GM23338 (cell line): ENCODE measurements at regions not wholly inside any gene's neighbourhood (a gene's known extent, or its start where the extent isn't known, plus 50 kb on each side); places are given as distances from the start of the nearest gene placed in this dataset.

Source experiments
- ATAC-seq: fragments of 200-7000 bp; cut with Tn5 transposase; 3 replicates; pipeline ENCODE4 v1.9.1; 2020
- DNase-seq: peaks from one replicate; pipeline ENCODE4 v3.0.0-alpha.2; 2015; ENCODE audit warnings: low spot score
- H2AFZ ChIP-seq: fragments of 200-600 bp; sonication (generic); 2 replicates; pipeline ENCODE4 v1.8.0; 2016; ENCODE audit warnings: antibody characterized with exemption, mild to moderate bottlenecking, moderate library complexity
- H3F3A ChIP-seq: fragments of 200-600 bp; sonication (generic); replicated peaks from 2 replicates; pipeline ENCODE4 v1.8.0; 2017; ENCODE audit warnings: antibody characterized with exemption, mixed run types, low read depth
- H3K27ac ChIP-seq: fragments of 200-600 bp; sonication (generic); 2 replicates; pipeline ENCODE4 v1.6.1; 2016; ENCODE audit warnings: low read depth
- H3K27me3 ChIP-seq: fragments of 200-600 bp; sonication (generic); 2 replicates; pipeline ENCODE4 v1.8.0; 2016; ENCODE audit warnings: mild to moderate bottlenecking, mixed run types, moderate library complexity; ENCODE audit not compliant: insufficient read depth
- H3K36me3 ChIP-seq: fragments of 200-600 bp; sonication (generic); 2 replicates; pipeline ENCODE4 v1.8.0; 2016; ENCODE audit warnings: mild to moderate bottlenecking; ENCODE audit not compliant: insufficient read depth
- H3K4me1 ChIP-seq: fragments of 200-600 bp; sonication (generic); 2 replicates; pipeline ENCODE4 v1.8.0; 2016; ENCODE audit warnings: mild to moderate bottlenecking, moderate library complexity; ENCODE audit not compliant: insufficient read depth
- H3K4me2 ChIP-seq: fragments of 200-600 bp; sonication (generic); 2 replicates; pipeline ENCODE4 v1.7.1; 2017; ENCODE audit warnings: mixed run types
- H3K4me3 ChIP-seq: fragments of 200-600 bp; sonication (generic); 2 replicates; pipeline ENCODE4 v1.6.1; 2016; ENCODE audit warnings: mixed run types
- H3K79me2 ChIP-seq: fragments of 200-600 bp; sonication (generic); replicated peaks from 2 replicates; pipeline ENCODE4 v1.8.0; 2017; ENCODE audit warnings: mild to moderate bottlenecking; ENCODE audit not compliant: insufficient read depth
- H3K9me2 ChIP-seq: fragments of 200-600 bp; sonication (generic); 2 replicates; pipeline ENCODE4 v1.8.0; 2017; ENCODE audit not compliant: insufficient read depth
- H4K20me1 ChIP-seq: fragments of 200-600 bp; sonication (generic); replicated peaks from 2 replicates; pipeline ENCODE4 v1.8.0; 2017; ENCODE audit warnings: mild to moderate bottlenecking; ENCODE audit not compliant: insufficient read depth
- H3K27ac Mint-ChIP-seq: 2 replicates; pipeline ENCODE4 v1.8.0; 2020; ENCODE audit warnings: inconsistent platforms, mild to moderate bottlenecking, moderate library complexity, mixed read lengths
- H3K27me3 Mint-ChIP-seq: 3 replicates; pipeline ENCODE4 v1.8.0; 2022; ENCODE audit warnings: low read depth, mild to moderate bottlenecking, moderate library complexity, mixed read lengths, inconsistent platforms; ENCODE audit not compliant: insufficient read depth, poor library complexity
- H3K36me3 Mint-ChIP-seq: 3 replicates; pipeline ENCODE4 v1.8.0; 2021; ENCODE audit warnings: low read depth, mild to moderate bottlenecking, inconsistent platforms, moderate library complexity, mixed read lengths
- H3K4me1 Mint-ChIP-seq: 3 replicates; pipeline ENCODE4 v1.8.0; 2020; ENCODE audit warnings: mild to moderate bottlenecking, inconsistent platforms, mixed read lengths
- H3K4me3 Mint-ChIP-seq: 3 replicates; pipeline ENCODE4 v1.8.0; 2021; ENCODE audit warnings: moderate library complexity, mild to moderate bottlenecking, inconsistent platforms, mixed read lengths
- H3K9me3 Mint-ChIP-seq: 3 replicates; pipeline ENCODE4 v1.8.0; 2020; ENCODE audit warnings: moderate library complexity, mild to moderate bottlenecking, inconsistent platforms, mixed read lengths
- CTCF ChIP-seq, 2 experiments: fragments of 200-600 bp in 1 of 2; sonication (generic) in 1 of 2; conservative IDR thresholded peaks; 2 replicates each; pipeline versions ENCODE4 v1.5.1 to v1.6.1; 2016 to 2017; ENCODE audit warnings: antibody characterized with exemption in 2 of 2, low read depth in 2 of 2, mild to moderate bottlenecking in 2 of 2, moderate library complexity in 1 of 2
- EZH2 ChIP-seq: fragments of 200-600 bp; sonication (generic); IDR thresholded peaks from one replicate; pipeline ENCODE4 v1.8.0; 2017; ENCODE audit warnings: antibody characterized with exemption, mild to moderate bottlenecking, low read depth; ENCODE audit not compliant: unreplicated experiment
- EZH2phosphoT487 ChIP-seq: fragments of 200-600 bp; sonication (generic); IDR thresholded peaks from one replicate; pipeline ENCODE4 v1.8.1; 2018; ENCODE audit warnings: antibody characterized with exemption; ENCODE audit not compliant: unreplicated experiment
- JUNB ChIP-seq: IDR thresholded peaks from one replicate; pipeline ENCODE4 v1.6.1; 2016; ENCODE audit warnings: antibody characterized with exemption; ENCODE audit not compliant: unreplicated experiment
- NANOG ChIP-seq: IDR thresholded peaks from 2 replicates; pipeline ENCODE4 v1.6.1; 2016; ENCODE audit warnings: antibody characterized with exemption, borderline replicate concordance
- POLR2AphosphoS5 ChIP-seq: IDR thresholded peaks from 2 replicates; pipeline ENCODE4 v1.6.1; 2016; ENCODE audit warnings: antibody characterized with exemption, low read depth
- REST ChIP-seq: IDR thresholded peaks from one replicate; pipeline ENCODE4 v1.6.1; 2018; ENCODE audit warnings: antibody characterized with exemption; ENCODE audit not compliant: unreplicated experiment
- STAT1 ChIP-seq: IDR thresholded peaks from one replicate; pipeline ENCODE4 v1.6.1; 2016; ENCODE audit warnings: antibody characterized with exemption; ENCODE audit not compliant: unreplicated experiment
- ZNF114 ChIP-seq: fragments of 250-450 bp; sonication (Bioruptor Pico); IDR thresholded peaks from 2 replicates; pipeline ENCODE4 v1.5.0; 2020; ENCODE audit warnings: mild to moderate bottlenecking, moderate library complexity
- ZNF331 ChIP-seq: fragments of 250-450 bp; sonication (Bioruptor Pico); IDR thresholded peaks from 2 replicates; pipeline ENCODE4 v1.5.0; 2020; ENCODE audit warnings: low read depth, mild to moderate bottlenecking, moderate library complexity
- ZNF462 ChIP-seq: fragments of 250-450 bp; sonication (Bioruptor Pico); IDR thresholded peaks from 2 replicates; pipeline ENCODE4 v1.5.0; 2020; ENCODE audit warnings: mild to moderate bottlenecking, moderate library complexity

- no peak for TF ChIP-seq ZNF114
- no peak for TF ChIP-seq EZH2
- no peak for TF ChIP-seq NANOG
- no peak for TF ChIP-seq POLR2AphosphoS5
- TF ChIP-seq JUNB: no peak
- TF ChIP-seq CTCF (conservative IDR thresholded peaks at IDR 0.05; ENCODE audit: low read depth in 2 of 2): no peak
- TF ChIP-seq EZH2phosphoT487: no peak
- TF ChIP-seq ZNF331 (CRISPR knock-in tag): no peak
- TF ChIP-seq STAT1: no peak
These were observed 117.5 kb downstream of the MED10 start (continued) for GRCh38 chr5:6260846-6261245.

GRCh38 chr5:6256901-6257300, 121.4 kb downstream of the MED10 start:
- H3K36me3 Mint-ChIP-seq: no peaks in the 10 kb centered on the region

More at GRCh38 chr5:6256901-6257300, 121.4 kb downstream of the MED10 start:
- no peak overlapping the region for H3K4me2 ChIP-seq
- no peaks in the 10 kb centered on the region for H4K20me1 ChIP-seq
- no peak overlapping the region for H2AFZ ChIP-seq
- H3F3A ChIP-seq: no peaks in the 10 kb centered on the region
- peaks cover 6% of the 10 kb centered on the region; the same call in 1 of the 2 replicates for H3K9me2 ChIP-seq
- H3K9me3 Mint-ChIP-seq: peaks cover 8% of the 10 kb centered on the region
- no peaks in the 10 kb centered on the region for H3K79me2 ChIP-seq
- no peaks in the 10 kb centered on the region for H3K4me1 ChIP-seq
- no peaks in the 10 kb centered on the region for H3K27me3 ChIP-seq
- H3K27me3 Mint-ChIP-seq: no peaks in the 10 kb centered on the region
- no peak overlapping the region for H3K4me3 Mint-ChIP-seq
- DNase-seq (no peak), ATAC-seq (no peak)
- TF ChIP-seq STAT1 (no peak), EZH2phosphoT487 (no peak), JUNB (no peak), ZNF331 (CRISPR knock-in tag) (no peak), REST (no peak), EZH2 (no peak), ZNF462 (no peak)
- H3K4me1 Mint-ChIP-seq: no peaks in the 10 kb centered on the region
- H3K27ac Mint-ChIP-seq: no peak overlapping the region
- H3K36me3 ChIP-seq: no peaks in the 10 kb centered on the region
- no peak overlapping the region for H3K4me3 ChIP-seq
- H3K27ac ChIP-seq: no peak overlapping the region
